Panc1 (cell line): ENCODE measurements at regions not wholly inside any gene's neighbourhood (a gene's known extent, or its start where the extent isn't known, plus 50 kb on each side); places are given as distances from the start of the nearest gene placed in this dataset.

ENCODE experiments used
- ATAC-seq: fragments of 200-7000 bp; cut with Tn5 transposase; 2 replicates; pipeline ENCODE4 v1.9.1; 2020; ENCODE audit warnings: mild to moderate bottlenecking, moderate library complexity
- BruUV-seq: library from RNA; stranded (reverse); fragments of 400-500 nt; replicated peaks from 2 replicates; lab custom pipeline; 2021; lab: Mats Ljungman, UMichigan
- CTCF ChIA-PET: fragments of 300-600 bp; sonication (Branson Sonifier 250); formaldehyde crosslinking; loops from one replicate; lab custom pipeline; 2022; ENCODE audit warnings: antibody characterized with exemption; lab: Charles Lee
- POLR2A ChIA-PET: fragments of 300-600 bp; sonication (Branson Sonifier 250); formaldehyde crosslinking; loops from one replicate; lab custom pipeline; 2022; ENCODE audit warnings: antibody characterized with exemption; lab: Charles Lee
- DNase-seq: peaks from one replicate; pipeline ENCODE4 v3.0.0-alpha.2; 2010; ENCODE audit warnings: low read depth, low spot score
- H3K27ac ChIP-seq: 2 replicates; pipeline ENCODE4 v1.5.1; 2011; ENCODE audit warnings: mild to moderate bottlenecking, low read length, inconsistent platforms
- H3K27me3 ChIP-seq: fragments of 200-500 bp; sonication (Bioruptor generic); 2 replicates; pipeline ENCODE4 v1.6.0; 2014; ENCODE audit warnings: low read length, inconsistent platforms; ENCODE audit not compliant: control insufficient read depth, insufficient read depth
- H3K36me3 ChIP-seq: fragments of 200-500 bp; sonication (Bioruptor generic); 2 replicates; pipeline ENCODE4 v1.5.1; 2014; ENCODE audit warnings: inconsistent platforms, mild to moderate bottlenecking, low read length, moderate library complexity; ENCODE audit not compliant: control insufficient read depth, insufficient read depth
- H3K4me1 ChIP-seq: 2 replicates; pipeline ENCODE4 v1.5.1; 2011; ENCODE audit warnings: inconsistent platforms, mild to moderate bottlenecking, low read length, moderate library complexity; ENCODE audit not compliant: control insufficient read depth, insufficient read depth
- H3K4me3 ChIP-seq, 2 experiments: 2 replicates each; pipeline ENCODE4 v1.5.1; 2011 to 2012; ENCODE audit warnings: low read depth in 2 of 2, low read length in 2 of 2, mild to moderate bottlenecking in 2 of 2, inconsistent platforms in 1 of 2, moderate library complexity in 1 of 2
- H3K9me3 ChIP-seq: fragments of 200-500 bp; sonication (Bioruptor generic); 2 replicates; pipeline ENCODE4 v1.5.1; 2014; ENCODE audit warnings: low read depth, mild to moderate bottlenecking, inconsistent platforms, low read length, moderate library complexity; ENCODE audit not compliant: control insufficient read depth, insufficient read depth
- POLR2AphosphoS5 ChIP-seq: IDR thresholded peaks from 2 replicates; pipeline ENCODE4 v1.6.1; 2012; ENCODE audit warnings: mild to moderate bottlenecking, low read depth, low read length, moderate library complexity
- SIN3A ChIP-seq: IDR thresholded peaks from 2 replicates; pipeline ENCODE4 v1.6.1; 2012; ENCODE audit warnings: low read depth, mild to moderate bottlenecking, low read length, moderate library complexity, borderline replicate concordance; ENCODE audit not compliant: insufficient read depth
- TCF7L2 ChIP-seq: IDR thresholded peaks from 2 replicates; pipeline ENCODE4 v1.6.1; 2011; ENCODE audit warnings: mild to moderate bottlenecking, low read depth, low read length, inconsistent platforms
- in situ Hi-C: cut with HindIII; loops from 2 replicates; pipeline ENCODE4 v1.10.0; 2016; ENCODE audit warnings: low sequenced_read_pairs, low pct_unique_long_range_greater_than_20kb
- intact Hi-C: fragments of 100-400 bp; cut with micrococcal nuclease; formaldehyde crosslinking; loops from one replicate; pipeline ENCODE4 v1.10.0; 2022; ENCODE audit not compliant: unreplicated experiment
- TF ChIP-seq, protein P1 (sequence below): fragments of 450-650 bp; IDR thresholded peaks from 2 replicates; pipeline ENCODE4 v1.5.1; 2017; ENCODE audit warnings: mild to moderate bottlenecking
- TF ChIP-seq, protein P2 (sequence below), 2 experiments: IDR thresholded peaks; 2 replicates each; pipeline ENCODE4 v1.6.1; 2011 to 2012; ENCODE audit warnings: low read depth in 2 of 2, control low read depth in 1 of 2, low read length in 1 of 2, mild to moderate bottlenecking in 1 of 2, moderate library complexity in 1 of 2; ENCODE audit not compliant: insufficient read depth in 1 of 2

DNA sequence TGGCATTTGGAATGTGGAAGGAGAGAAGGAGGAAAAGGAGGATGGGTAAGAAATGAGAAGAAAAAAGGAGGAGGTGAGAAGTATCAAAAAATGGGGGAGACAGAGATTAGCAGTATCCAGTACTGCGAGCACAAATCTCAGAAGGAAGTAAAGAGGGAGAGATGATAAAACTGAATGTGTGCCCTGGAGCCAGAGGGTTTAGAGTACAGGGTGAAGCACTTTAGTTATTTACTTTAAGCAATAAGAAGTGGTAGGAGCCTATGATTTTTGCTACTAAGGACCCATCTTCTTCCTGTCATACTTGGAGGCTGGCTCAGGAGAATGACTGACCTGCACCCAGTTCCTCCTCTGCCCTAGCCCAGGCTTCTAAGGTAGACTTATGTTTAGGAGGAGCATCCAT, 94.9 kb downstream of the ADRB2 start:
- H3K27me3 ChIP-seq: no peaks in the 10 kb centered on the region
- DNase-seq (no peak), ATAC-seq (no peak)
- H3K27ac ChIP-seq: no peak overlapping the region
- CTCF ChIA-PET: no interaction called here
- no peak overlapping the region for H3K4me3 ChIP-seq
- in situ Hi-C loops (no loop called here), intact Hi-C loops (no loop called here)
- POLR2A ChIA-PET: no interaction called here
- no peaks in the 10 kb centered on the region for H3K9me3 ChIP-seq
- TF ChIP-seq POLR2AphosphoS5: no peak
- no peak for TF ChIP-seq SIN3A
- TF ChIP-seq, protein P1, sequence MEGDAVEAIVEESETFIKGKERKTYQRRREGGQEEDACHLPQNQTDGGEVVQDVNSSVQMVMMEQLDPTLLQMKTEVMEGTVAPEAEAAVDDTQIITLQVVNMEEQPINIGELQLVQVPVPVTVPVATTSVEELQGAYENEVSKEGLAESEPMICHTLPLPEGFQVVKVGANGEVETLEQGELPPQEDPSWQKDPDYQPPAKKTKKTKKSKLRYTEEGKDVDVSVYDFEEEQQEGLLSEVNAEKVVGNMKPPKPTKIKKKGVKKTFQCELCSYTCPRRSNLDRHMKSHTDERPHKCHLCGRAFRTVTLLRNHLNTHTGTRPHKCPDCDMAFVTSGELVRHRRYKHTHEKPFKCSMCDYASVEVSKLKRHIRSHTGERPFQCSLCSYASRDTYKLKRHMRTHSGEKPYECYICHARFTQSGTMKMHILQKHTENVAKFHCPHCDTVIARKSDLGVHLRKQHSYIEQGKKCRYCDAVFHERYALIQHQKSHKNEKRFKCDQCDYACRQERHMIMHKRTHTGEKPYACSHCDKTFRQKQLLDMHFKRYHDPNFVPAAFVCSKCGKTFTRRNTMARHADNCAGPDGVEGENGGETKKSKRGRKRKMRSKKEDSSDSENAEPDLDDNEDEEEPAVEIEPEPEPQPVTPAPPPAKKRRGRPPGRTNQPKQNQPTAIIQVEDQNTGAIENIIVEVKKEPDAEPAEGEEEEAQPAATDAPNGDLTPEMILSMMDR: no peak
- H3K4me1 ChIP-seq: no peaks in the 10 kb centered on the region
- H3K36me3 ChIP-seq: no peaks in the 10 kb centered on the region; the same call in 1 of the 2 replicates
- no TSS peak for BruUV-seq

- BruUV-seq: no TSS peak
- ChIA-PET CTCF (no interaction called here), POLR2A (no interaction called here)
- intact Hi-C loops (no loop called here), in situ Hi-C loops (no loop called here)
- DNase-seq (no peak), ATAC-seq (no peak)
- no peaks in the 10 kb centered on the region for H3K27me3 ChIP-seq
- no peaks in the 10 kb centered on the region; the same call in 1 of the 2 replicates for H3K36me3 ChIP-seq
- no peak overlapping the region for H3K4me3 ChIP-seq
- TF ChIP-seq TCF7L2 (no peak), SIN3A (no peak), POLR2AphosphoS5 (no peak)
- no peak overlapping the region for H3K27ac ChIP-seq
- H3K4me1 ChIP-seq: no peaks in the 10 kb centered on the region
- no peaks in the 10 kb centered on the region for H3K9me3 ChIP-seq
Observed at GRCh38 chr5:148922606-148923005, 96.2 kb downstream of the ADRB2 start.

- DNase-seq (no peak), ATAC-seq (no peak)
- ChIA-PET POLR2A (no interaction called here), CTCF (no interaction called here)
- intact Hi-C loops: no loop called here
- Histone ChIP-seq H3K36me3 (no peaks in the 10 kb centered on the region; the same call in 1 of the 2 replicates), H3K4me3 (no peak overlapping the region), H3K27ac (no peak overlapping the region), H3K9me3 (no peaks in the 10 kb centered on the region), H3K27me3 (no peaks in the 10 kb centered on the region), H3K4me1 (no peaks in the 10 kb centered on the region)
- no TSS peak for BruUV-seq
- in situ Hi-C loops: no loop called here
- TF ChIP-seq POLR2AphosphoS5 (no peak), SIN3A (no peak), TCF7L2 (no peak)
- TF ChIP-seq, protein P2, sequence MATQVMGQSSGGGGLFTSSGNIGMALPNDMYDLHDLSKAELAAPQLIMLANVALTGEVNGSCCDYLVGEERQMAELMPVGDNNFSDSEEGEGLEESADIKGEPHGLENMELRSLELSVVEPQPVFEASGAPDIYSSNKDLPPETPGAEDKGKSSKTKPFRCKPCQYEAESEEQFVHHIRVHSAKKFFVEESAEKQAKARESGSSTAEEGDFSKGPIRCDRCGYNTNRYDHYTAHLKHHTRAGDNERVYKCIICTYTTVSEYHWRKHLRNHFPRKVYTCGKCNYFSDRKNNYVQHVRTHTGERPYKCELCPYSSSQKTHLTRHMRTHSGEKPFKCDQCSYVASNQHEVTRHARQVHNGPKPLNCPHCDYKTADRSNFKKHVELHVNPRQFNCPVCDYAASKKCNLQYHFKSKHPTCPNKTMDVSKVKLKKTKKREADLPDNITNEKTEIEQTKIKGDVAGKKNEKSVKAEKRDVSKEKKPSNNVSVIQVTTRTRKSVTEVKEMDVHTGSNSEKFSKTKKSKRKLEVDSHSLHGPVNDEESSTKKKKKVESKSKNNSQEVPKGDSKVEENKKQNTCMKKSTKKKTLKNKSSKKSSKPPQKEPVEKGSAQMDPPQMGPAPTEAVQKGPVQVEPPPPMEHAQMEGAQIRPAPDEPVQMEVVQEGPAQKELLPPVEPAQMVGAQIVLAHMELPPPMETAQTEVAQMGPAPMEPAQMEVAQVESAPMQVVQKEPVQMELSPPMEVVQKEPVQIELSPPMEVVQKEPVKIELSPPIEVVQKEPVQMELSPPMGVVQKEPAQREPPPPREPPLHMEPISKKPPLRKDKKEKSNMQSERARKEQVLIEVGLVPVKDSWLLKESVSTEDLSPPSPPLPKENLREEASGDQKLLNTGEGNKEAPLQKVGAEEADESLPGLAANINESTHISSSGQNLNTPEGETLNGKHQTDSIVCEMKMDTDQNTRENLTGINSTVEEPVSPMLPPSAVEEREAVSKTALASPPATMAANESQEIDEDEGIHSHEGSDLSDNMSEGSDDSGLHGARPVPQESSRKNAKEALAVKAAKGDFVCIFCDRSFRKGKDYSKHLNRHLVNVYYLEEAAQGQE (IDR thresholded peaks at IDR 0.05; ENCODE audit: insufficient read depth in 1 of 2, low read depth in 2 of 2, low read length in 1 of 2): no peak
- TF ChIP-seq, protein P1: no peak
Observed at GRCh38 chr5:148923023-148923422, 96.6 kb downstream of the ADRB2 start.
